ENCODE measurements at regions not wholly inside any gene's neighbourhood (a gene's known extent, or its start where the extent isn't known, plus 50 kb on each side); places are given as distances from the start of the nearest gene placed in this dataset.

- no peaks in the 10 kb centered on the region for H3K4me1 ChIP-seq (ENCODE audit: control insufficient read depth, insufficient read depth, low read length)
- H3K27me3 ChIP-seq (ENCODE audit: control insufficient read depth, insufficient read depth, low read length): no peaks in the 10 kb centered on the region
- H3K27ac ChIP-seq (ENCODE audit: low read depth, low read length): no peak overlapping the region
- no peak overlapping the region for H3K9ac ChIP-seq (ENCODE audit: low read length)
- H3K36me3 ChIP-seq (ENCODE audit: control insufficient read depth, insufficient read depth, low read length): no peaks in the 10 kb centered on the region
- no peak overlapping the region for H3K4me3 ChIP-seq (ENCODE audit: low read length)
These were observed 1195.9 kb upstream of the MAP3K7 start for GRCh38 chr6:91782802-91783201.

- Histone ChIP-seq H3K9ac (ENCODE audit: low read length) (no peak overlapping the region), H3K27ac (ENCODE audit: low read depth, low read length) (no peak overlapping the region), H3K36me3 (ENCODE audit: control insufficient read depth, insufficient read depth, low read length) (no peaks in the 10 kb centered on the region), H3K4me3 (ENCODE audit: low read length) (no peak overlapping the region), H3K4me1 (ENCODE audit: control insufficient read depth, insufficient read depth, low read length) (no peaks in the 10 kb centered on the region), H3K27me3 (ENCODE audit: control insufficient read depth, insufficient read depth, low read length) (no peaks in the 10 kb centered on the region)
These were observed 1195.1 kb upstream of the MAP3K7 start for GRCh38 chr6:91781946-91782345.

GRCh38 chr6:91780270-91780669 is 1193.4 kb upstream of the MAP3K7 start:
- H3K9ac ChIP-seq (ENCODE audit: low read length): no peak overlapping the region
- no peak overlapping the region for H3K4me3 ChIP-seq (ENCODE audit: low read length)
- H3K4me1 ChIP-seq (ENCODE audit: control insufficient read depth, insufficient read depth, low read length): no peaks in the 10 kb centered on the region
- H3K27me3 ChIP-seq (ENCODE audit: control insufficient read depth, insufficient read depth, low read length): no peaks in the 10 kb centered on the region
- H3K27ac ChIP-seq (ENCODE audit: low read depth, low read length): no peak overlapping the region
- no peaks in the 10 kb centered on the region for H3K36me3 ChIP-seq (ENCODE audit: control insufficient read depth, insufficient read depth, low read length)

- Histone ChIP-seq H3K27me3 (ENCODE audit: control insufficient read depth, insufficient read depth, low read length) (no peaks in the 10 kb centered on the region), H3K4me3 (ENCODE audit: low read length) (no peak overlapping the region), H3K4me1 (ENCODE audit: control insufficient read depth, insufficient read depth, low read length) (no peaks in the 10 kb centered on the region), H3K27ac (ENCODE audit: low read depth, low read length) (no peak overlapping the region), H3K36me3 (ENCODE audit: control insufficient read depth, insufficient read depth, low read length) (no peaks in the 10 kb centered on the region), H3K9ac (ENCODE audit: low read length) (no peak overlapping the region)
These were observed 1174.7 kb upstream of the MAP3K7 start for GRCh38 chr6:91761621-91762020.

GRCh38 chr6:91754691-91755090 is 1167.8 kb upstream of the MAP3K7 start:
- no peaks in the 10 kb centered on the region for H3K36me3 ChIP-seq (ENCODE audit: control insufficient read depth, insufficient read depth, low read length)
- H3K27me3 ChIP-seq (ENCODE audit: control insufficient read depth, insufficient read depth, low read length): no peaks in the 10 kb centered on the region
- no peak overlapping the region for H3K4me3 ChIP-seq (ENCODE audit: low read length)
- no peak overlapping the region for H3K9ac ChIP-seq (ENCODE audit: low read length)
- H3K4me1 ChIP-seq (ENCODE audit: control insufficient read depth, insufficient read depth, low read length): no peaks in the 10 kb centered on the region
- H3K27ac ChIP-seq (ENCODE audit: low read depth, low read length): no peak overlapping the region

- no peaks in the 10 kb centered on the region for H3K27me3 ChIP-seq (ENCODE audit: control insufficient read depth, insufficient read depth, low read length)
- H3K27ac ChIP-seq (ENCODE audit: low read depth, low read length): no peak overlapping the region
- no peaks in the 10 kb centered on the region for H3K36me3 ChIP-seq (ENCODE audit: control insufficient read depth, insufficient read depth, low read length)
- no peaks in the 10 kb centered on the region for H3K4me1 ChIP-seq (ENCODE audit: control insufficient read depth, insufficient read depth, low read length)
- no peak overlapping the region for H3K4me3 ChIP-seq (ENCODE audit: low read length)
- H3K9ac ChIP-seq (ENCODE audit: low read length): no peak overlapping the region
These were observed 1164.7 kb upstream of the MAP3K7 start for GRCh38 chr6:91751526-91751925.

GRCh38 chr6:91744566-91744965 is 1157.7 kb upstream of the MAP3K7 start:
- no peak overlapping the region for H3K9ac ChIP-seq (ENCODE audit: low read length)
- no peaks in the 10 kb centered on the region for H3K36me3 ChIP-seq (ENCODE audit: control insufficient read depth, insufficient read depth, low read length)
- H3K27ac ChIP-seq (ENCODE audit: low read depth, low read length): no peak overlapping the region
- H3K4me1 ChIP-seq (ENCODE audit: control insufficient read depth, insufficient read depth, low read length): no peaks in the 10 kb centered on the region
- H3K27me3 ChIP-seq (ENCODE audit: control insufficient read depth, insufficient read depth, low read length): no peaks in the 10 kb centered on the region
- H3K4me3 ChIP-seq (ENCODE audit: low read length): no peak overlapping the region

GRCh38 chr6:91743756-91744155 is 1156.9 kb upstream of the MAP3K7 start:
- H3K27ac ChIP-seq (ENCODE audit: low read depth, low read length): no peak overlapping the region
- no peak overlapping the region for H3K4me3 ChIP-seq (ENCODE audit: low read length)
- H3K4me1 ChIP-seq (ENCODE audit: control insufficient read depth, insufficient read depth, low read length): no peaks in the 10 kb centered on the region
- no peak overlapping the region for H3K9ac ChIP-seq (ENCODE audit: low read length)
- H3K27me3 ChIP-seq (ENCODE audit: control insufficient read depth, insufficient read depth, low read length): no peaks in the 10 kb centered on the region
- no peaks in the 10 kb centered on the region for H3K36me3 ChIP-seq (ENCODE audit: control insufficient read depth, insufficient read depth, low read length)

- no peak overlapping the region for H3K9ac ChIP-seq (ENCODE audit: low read length)
- H3K4me3 ChIP-seq (ENCODE audit: low read length): no peak overlapping the region
- no peaks in the 10 kb centered on the region for H3K36me3 ChIP-seq (ENCODE audit: control insufficient read depth, insufficient read depth, low read length)
- H3K27ac ChIP-seq (ENCODE audit: low read depth, low read length): no peak overlapping the region
- no peaks in the 10 kb centered on the region for H3K27me3 ChIP-seq (ENCODE audit: control insufficient read depth, insufficient read depth, low read length)
- H3K4me1 ChIP-seq (ENCODE audit: control insufficient read depth, insufficient read depth, low read length): no peaks in the 10 kb centered on the region
These were observed 1145.1 kb upstream of the MAP3K7 start for GRCh38 chr6:91731939-91732338.

- no peak overlapping the region for H3K4me3 ChIP-seq (ENCODE audit: low read length)
- no peaks in the 10 kb centered on the region for H3K4me1 ChIP-seq (ENCODE audit: control insufficient read depth, insufficient read depth, low read length)
- no peaks in the 10 kb centered on the region for H3K36me3 ChIP-seq (ENCODE audit: control insufficient read depth, insufficient read depth, low read length)
- no peak overlapping the region for H3K27ac ChIP-seq (ENCODE audit: low read depth, low read length)
- H3K27me3 ChIP-seq (ENCODE audit: control insufficient read depth, insufficient read depth, low read length): no peaks in the 10 kb centered on the region
- no peak overlapping the region for H3K9ac ChIP-seq (ENCODE audit: low read length)
These were observed 1143.8 kb upstream of the MAP3K7 start for GRCh38 chr6:91730710-91731109.

GRCh38 chr6:91720324-91720723 is 1133.5 kb upstream of the MAP3K7 start:
- Histone ChIP-seq H3K36me3 (ENCODE audit: control insufficient read depth, insufficient read depth, low read length) (no peaks in the 10 kb centered on the region), H3K27me3 (ENCODE audit: control insufficient read depth, insufficient read depth, low read length) (no peaks in the 10 kb centered on the region), H3K4me1 (ENCODE audit: control insufficient read depth, insufficient read depth, low read length) (no peaks in the 10 kb centered on the region), H3K4me3 (ENCODE audit: low read length) (no peak overlapping the region), H3K27ac (ENCODE audit: low read depth, low read length) (no peak overlapping the region), H3K9ac (ENCODE audit: low read length) (no peak overlapping the region)

GRCh38 chr6:91719414-91719813 is 1132.5 kb upstream of the MAP3K7 start:
- no peaks in the 10 kb centered on the region for H3K36me3 ChIP-seq (ENCODE audit: control insufficient read depth, insufficient read depth, low read length)

GRCh38 chr6:91718198-91718597 is 1131.3 kb upstream of the MAP3K7 start:
- no peaks in the 10 kb centered on the region for H3K36me3 ChIP-seq (ENCODE audit: control insufficient read depth, insufficient read depth, low read length)
- H3K4me3 ChIP-seq (ENCODE audit: low read length): no peak overlapping the region
- H3K27ac ChIP-seq (ENCODE audit: low read depth, low read length): no peak overlapping the region

More at GRCh38 chr6:91719414-91719813, 1132.5 kb upstream of the MAP3K7 start:
- H3K4me1 ChIP-seq (ENCODE audit: control insufficient read depth, insufficient read depth, low read length): no peaks in the 10 kb centered on the region
- H3K9ac ChIP-seq (ENCODE audit: low read length): no peak overlapping the region
- H3K4me3 ChIP-seq (ENCODE audit: low read length): no peak overlapping the region
- H3K27me3 ChIP-seq (ENCODE audit: control insufficient read depth, insufficient read depth, low read length): no peaks in the 10 kb centered on the region
- no peak overlapping the region for H3K27ac ChIP-seq (ENCODE audit: low read depth, low read length)

More at GRCh38 chr6:91718198-91718597, 1131.3 kb upstream of the MAP3K7 start:
- Histone ChIP-seq H3K4me1 (ENCODE audit: control insufficient read depth, insufficient read depth, low read length) (no peaks in the 10 kb centered on the region), H3K27me3 (ENCODE audit: control insufficient read depth, insufficient read depth, low read length) (no peaks in the 10 kb centered on the region), H3K9ac (ENCODE audit: low read length) (no peak overlapping the region)

Measured in rectal smooth muscle tissue (tissue), 1 donor.